ENCODE measurements at regions not wholly inside any gene's neighbourhood (a gene's known extent, or its start where the extent isn't known, plus 50 kb on each side); places are given as distances from the start of the nearest gene placed in this dataset.

GRCh38 chr12:14148489-14149270 is 167.3 kb upstream of the GRIN2B start:
- no peak for DNase-seq (ENCODE audit: low spot score)

GRCh38 chr12:14153803-14154202 is 172.4 kb upstream of the GRIN2B start:
- DNase-seq (ENCODE audit: low spot score) = no peak

- no peak for DNase-seq (ENCODE audit: low spot score)
Observed at GRCh38 chr12:14156606-14157005, 175.2 kb upstream of the GRIN2B start.

GRCh38 chr12:14157088-14157747 is 175.8 kb upstream of the GRIN2B start:
- DNase-seq (ENCODE audit: low spot score) = no peak

- DNase-seq (ENCODE audit: low spot score) = no peak
Observed at GRCh38 chr12:14164266-14164665, 182.9 kb upstream of the GRIN2B start.

- DNase-seq (ENCODE audit: low spot score) = peak; percentile 59
Observed at GRCh38 chr12:14167005-14167628, 185.7 kb upstream of the GRIN2B start.

GRCh38 chr12:14169281-14169680 is 187.9 kb upstream of the GRIN2B start:
- DNase-seq (ENCODE audit: low spot score) = no peak

- no peak for DNase-seq (ENCODE audit: low spot score)
Observed at GRCh38 chr12:14171106-14171505, 189.7 kb upstream of the GRIN2B start.

- no peak for DNase-seq (ENCODE audit: low spot score)
Observed at GRCh38 chr12:14175206-14175605, 190.3 kb upstream of the ATF7IP start.

GRCh38 chr12:14185427-14186192 is 179.9 kb upstream of the ATF7IP start:
- peak; percentile 37 for DNase-seq (ENCODE audit: low spot score)

- no peak for DNase-seq (ENCODE audit: low spot score)
Observed at GRCh38 chr12:14186193-14186502, 179.3 kb upstream of the ATF7IP start.

- no peak for DNase-seq (ENCODE audit: low spot score)
Observed at GRCh38 chr12:14187002-14187401, 178.5 kb upstream of the ATF7IP start.

- DNase-seq (ENCODE audit: low spot score) = no peak
Observed at GRCh38 chr12:14187966-14188365, 177.5 kb upstream of the ATF7IP start.

- DNase-seq (ENCODE audit: low spot score) = no peak
Observed at GRCh38 chr12:14188744-14189143, 176.7 kb upstream of the ATF7IP start.

GRCh38 chr12:14190694-14191093 is 174.8 kb upstream of the ATF7IP start:
- DNase-seq (ENCODE audit: low spot score) = no peak

- no peak for DNase-seq (ENCODE audit: low spot score)
Observed at GRCh38 chr12:14191612-14192011, 173.9 kb upstream of the ATF7IP start.

- DNase-seq (ENCODE audit: low spot score) = no peak
Observed at GRCh38 chr12:14193639-14194038, 171.8 kb upstream of the ATF7IP start.

- no peak for DNase-seq (ENCODE audit: low spot score)
Observed at GRCh38 chr12:14194572-14194971, 170.9 kb upstream of the ATF7IP start.

- DNase-seq (ENCODE audit: low spot score) = no peak
Observed at GRCh38 chr12:14199455-14200198, 165.9 kb upstream of the ATF7IP start.

GRCh38 chr12:14200598-14200997 is 164.9 kb upstream of the ATF7IP start:
- DNase-seq (ENCODE audit: low spot score) = no peak

GRCh38 chr12:14201291-14201690 is 164.2 kb upstream of the ATF7IP start:
- DNase-seq (ENCODE audit: low spot score) = no peak
